Activated CD8-positive, alpha-beta memory T cell treated with anti-CD3 and anti-CD28 coated beads, Interleukin-2, amount 50 U/mL, for 24 hours (primary cell): ENCODE measurements at regions not wholly inside any gene's neighbourhood (a gene's known extent, or its start where the extent isn't known, plus 50 kb on each side); places are given as distances from the start of the nearest gene placed in this dataset.

Experiments used
- DNase-seq: peaks from one replicate; pipeline ENCODE4 v3.0.0-alpha.2; 2020; ENCODE audit errors: extremely low read depth

- DNase-seq, result no peak
Observed at GRCh38 chr4:56240554-56241174, 146.6 kb downstream of the AASDH start.

GRCh38 chr4:56238251-56238650 is 149.0 kb downstream of the AASDH start:
- DNase-seq, result no peak

- DNase-seq, result no peak
Observed at GRCh38 chr4:56235725-56236124, 151.6 kb downstream of the AASDH start.

- no peak for DNase-seq
Observed at GRCh38 chr4:56235011-56235410, 152.3 kb downstream of the AASDH start.

GRCh38 chr4:56234098-56234497 is 153.2 kb downstream of the AASDH start:
- DNase-seq, result no peak

- no peak for DNase-seq
Observed at GRCh38 chr4:56231410-56231809, 155.9 kb downstream of the AASDH start.

- DNase-seq, result no peak
Observed at GRCh38 chr4:56229947-56230346, 157.3 kb downstream of the AASDH start.

GRCh38 chr4:56227301-56227835 is 159.9 kb downstream of the AASDH start:
- no peak for DNase-seq

- DNase-seq, result no peak
Observed at GRCh38 chr4:56226579-56226978, 160.7 kb downstream of the AASDH start.

- DNase-seq, result no peak
Observed at GRCh38 chr4:56224641-56225040, 162.7 kb downstream of the AASDH start.

GRCh38 chr4:56222514-56222913 is 164.8 kb downstream of the AASDH start:
- DNase-seq, result no peak

GRCh38 chr4:56220261-56220660 is 167.0 kb downstream of the AASDH start:
- no peak for DNase-seq

- DNase-seq, result no peak
Observed at GRCh38 chr4:56219447-56219846, 167.8 kb downstream of the AASDH start.

GRCh38 chr4:56218230-56218895 is 168.9 kb downstream of the AASDH start:
- no peak for DNase-seq

GRCh38 chr4:56217343-56217890 is 169.9 kb downstream of the AASDH start:
- no peak for DNase-seq

GRCh38 chr4:56215901-56216300 is 171.4 kb downstream of the AASDH start:
- no peak for DNase-seq

- no peak for DNase-seq
Observed at GRCh38 chr4:56215141-56215783, 172.0 kb downstream of the AASDH start.

GRCh38 chr4:56213543-56213942 is 173.7 kb downstream of the AASDH start:
- no peak for DNase-seq

GRCh38 chr4:56212774-56213173 is 174.5 kb downstream of the AASDH start:
- DNase-seq, result no peak

- DNase-seq, result no peak
Observed at GRCh38 chr4:56211202-56211601, 176.1 kb downstream of the AASDH start.

GRCh38 chr4:56210397-56210796 is 176.9 kb downstream of the AASDH start:
- DNase-seq, result no peak

GRCh38 chr4:56209767-56210166 is 177.5 kb downstream of the AASDH start:
- DNase-seq, result no peak

- DNase-seq, result no peak
Observed at GRCh38 chr4:56208103-56208502, 179.2 kb downstream of the AASDH start.
